ENCODE measurements at regions not wholly inside any gene's neighbourhood (a gene's known extent, or its start where the extent isn't known, plus 50 kb on each side); places are given as distances from the start of the nearest gene placed in this dataset.

DNA sequence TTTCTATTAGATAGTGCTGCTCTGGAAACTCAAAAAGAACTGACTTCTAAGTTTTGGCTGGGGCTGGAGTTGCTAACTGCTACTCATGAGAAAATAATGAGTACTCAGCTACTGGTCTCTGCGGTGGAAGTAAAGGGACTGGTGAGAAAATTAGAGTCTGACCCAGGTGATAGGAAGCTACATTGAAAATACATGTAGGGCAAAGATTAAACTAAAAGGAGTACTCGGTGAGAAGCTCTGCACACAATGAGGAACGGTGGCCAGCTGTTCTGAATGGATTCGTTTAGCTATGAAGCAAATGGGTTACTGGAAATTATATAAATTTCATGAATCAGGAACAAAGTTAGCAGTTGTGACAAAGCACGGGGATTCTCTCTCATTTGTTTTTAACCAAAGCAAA is 512.9 kb upstream of the SGO1 start:
- Histone ChIP-seq H3K9ac (no peak overlapping the region), H3K4me3 (no peak overlapping the region), H3K79me2 (ENCODE audit: low read depth) (no peaks in the 10 kb centered on the region), H3F3A (ENCODE audit: low read depth) (no peaks in the 10 kb centered on the region), H3K36me3 (no peaks in the 10 kb centered on the region), H3K4me2 (no peak overlapping the region), H2AFZ (replicated peaks) (no peak overlapping the region), H4K20me1 (ENCODE audit: low read depth) (no peaks in the 10 kb centered on the region), H3K4me1 (no peaks in the 10 kb centered on the region), H3K27ac (no peak overlapping the region), H3K27me3 (no peaks in the 10 kb centered on the region), H3K9me3 (ENCODE audit: low read depth) (no peaks in the 10 kb centered on the region)
- Mint-ChIP-seq H3K4me3 (no peak overlapping the region), H3K36me3 (no peaks in the 10 kb centered on the region), H3K27ac (no peak overlapping the region), H3K9me3 (no peaks in the 10 kb centered on the region), H3K27me3 (ENCODE audit: insufficient read depth, low read depth) (no peaks in the 10 kb centered on the region), H3K4me1 (no peaks in the 10 kb centered on the region)
- DNase-seq (ENCODE audit: low spot score), result no peak
- TF ChIP-seq EZH2 (IDR thresholded peaks at IDR 0.05), result no peak
- TF ChIP-seq, protein P1, sequence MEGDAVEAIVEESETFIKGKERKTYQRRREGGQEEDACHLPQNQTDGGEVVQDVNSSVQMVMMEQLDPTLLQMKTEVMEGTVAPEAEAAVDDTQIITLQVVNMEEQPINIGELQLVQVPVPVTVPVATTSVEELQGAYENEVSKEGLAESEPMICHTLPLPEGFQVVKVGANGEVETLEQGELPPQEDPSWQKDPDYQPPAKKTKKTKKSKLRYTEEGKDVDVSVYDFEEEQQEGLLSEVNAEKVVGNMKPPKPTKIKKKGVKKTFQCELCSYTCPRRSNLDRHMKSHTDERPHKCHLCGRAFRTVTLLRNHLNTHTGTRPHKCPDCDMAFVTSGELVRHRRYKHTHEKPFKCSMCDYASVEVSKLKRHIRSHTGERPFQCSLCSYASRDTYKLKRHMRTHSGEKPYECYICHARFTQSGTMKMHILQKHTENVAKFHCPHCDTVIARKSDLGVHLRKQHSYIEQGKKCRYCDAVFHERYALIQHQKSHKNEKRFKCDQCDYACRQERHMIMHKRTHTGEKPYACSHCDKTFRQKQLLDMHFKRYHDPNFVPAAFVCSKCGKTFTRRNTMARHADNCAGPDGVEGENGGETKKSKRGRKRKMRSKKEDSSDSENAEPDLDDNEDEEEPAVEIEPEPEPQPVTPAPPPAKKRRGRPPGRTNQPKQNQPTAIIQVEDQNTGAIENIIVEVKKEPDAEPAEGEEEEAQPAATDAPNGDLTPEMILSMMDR (IDR thresholded peaks at IDR 0.05), result no peak

DNA sequence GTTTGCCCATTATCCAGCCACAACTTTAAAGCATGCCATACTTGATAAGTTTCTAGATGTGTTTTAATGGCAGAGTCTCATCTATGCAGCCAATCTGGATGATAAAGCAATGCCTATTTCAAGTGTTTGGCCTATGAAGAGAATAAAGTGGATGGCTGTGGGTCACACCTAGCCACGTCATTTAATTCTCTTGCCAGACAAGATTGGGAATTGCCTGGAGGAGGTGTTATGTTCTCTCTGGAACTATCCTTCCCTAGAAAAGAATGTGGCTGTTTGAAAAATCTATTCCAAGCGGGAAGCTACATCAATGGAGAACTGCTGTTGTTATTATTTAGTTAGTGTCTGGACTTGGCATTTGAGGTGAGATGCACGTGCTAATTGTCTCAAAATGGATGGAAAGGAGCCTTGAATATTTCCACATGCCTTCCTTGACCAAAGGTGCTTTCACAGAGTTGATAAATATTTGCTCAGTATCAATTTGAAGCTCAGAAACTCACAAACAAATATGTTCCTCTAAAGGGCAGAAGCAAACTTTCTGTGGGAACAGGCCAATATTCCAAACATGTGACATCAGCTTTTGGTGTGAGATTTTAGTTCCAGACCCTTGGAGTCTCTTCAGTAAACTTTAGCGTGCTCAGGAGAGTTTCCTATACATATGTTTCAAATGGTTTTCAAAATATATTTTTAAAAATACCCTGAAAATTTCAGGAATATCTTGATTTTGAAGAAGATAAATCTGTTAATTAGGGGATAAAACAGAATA is 510.6 kb upstream of the SGO1 start:
- Histone ChIP-seq H2AFZ (replicated peaks) (no peak overlapping the region), H3K9ac (no peak overlapping the region), H3K4me2 (no peak overlapping the region), H3K36me3 (no peaks in the 10 kb centered on the region), H4K20me1 (ENCODE audit: low read depth) (no peaks in the 10 kb centered on the region), H3K79me2 (ENCODE audit: low read depth) (no peaks in the 10 kb centered on the region), H3K9me3 (ENCODE audit: low read depth) (no peaks in the 10 kb centered on the region), H3K27me3 (no peaks in the 10 kb centered on the region), H3K4me3 (no peak overlapping the region), H3K27ac (no peak overlapping the region), H3F3A (ENCODE audit: low read depth) (no peaks in the 10 kb centered on the region), H3K4me1 (no peaks in the 10 kb centered on the region)
- Mint-ChIP-seq H3K36me3 (no peaks in the 10 kb centered on the region), H3K4me3 (no peak overlapping the region), H3K27ac (no peak overlapping the region), H3K27me3 (ENCODE audit: insufficient read depth, low read depth) (no peaks in the 10 kb centered on the region), H3K9me3 (no peaks in the 10 kb centered on the region), H3K4me1 (no peaks in the 10 kb centered on the region)
- no peak for DNase-seq (ENCODE audit: low spot score)
- TF ChIP-seq EZH2 (IDR thresholded peaks at IDR 0.05) (no peak), EZH2phosphoT487 (IDR thresholded peaks at IDR 0.05) (no peak)
- TF ChIP-seq, protein P1 (IDR thresholded peaks at IDR 0.05), result no peak

DNA sequence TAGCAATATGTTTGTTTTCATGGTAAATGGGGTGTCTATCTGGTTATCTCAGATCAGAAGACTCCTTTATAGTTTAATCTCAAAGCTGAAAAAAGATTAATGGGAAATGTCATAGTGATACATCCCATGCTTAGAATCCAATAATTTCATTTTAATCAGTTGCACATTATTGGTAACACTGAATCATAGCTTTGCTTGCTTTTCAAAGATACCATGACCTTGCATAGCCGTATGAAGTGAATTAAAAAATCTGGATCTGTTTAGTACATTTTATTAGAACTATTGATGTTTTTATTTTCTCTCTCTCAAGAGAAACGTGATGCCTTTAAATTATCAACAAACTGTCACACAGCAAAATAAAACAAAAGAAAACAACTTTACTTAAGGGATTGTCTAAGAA is 506.7 kb upstream of the SGO1 start:
- H3K36me3 ChIP-seq, result no peaks in the 10 kb centered on the region
- H3K4me3 ChIP-seq, result no peak overlapping the region
- H3K27ac ChIP-seq, result no peak overlapping the region
- no peaks in the 10 kb centered on the region for H3F3A ChIP-seq (ENCODE audit: low read depth)
- H3K79me2 ChIP-seq (ENCODE audit: low read depth), result no peaks in the 10 kb centered on the region
- no peaks in the 10 kb centered on the region for H3K4me1 ChIP-seq
- H3K4me1 Mint-ChIP-seq, result no peaks in the 10 kb centered on the region
- no peaks in the 10 kb centered on the region for H3K9me3 ChIP-seq (ENCODE audit: low read depth)
- no peak overlapping the region for H3K27ac Mint-ChIP-seq
- no peaks in the 10 kb centered on the region for H3K27me3 ChIP-seq
- no peak overlapping the region for H2AFZ ChIP-seq (replicated peaks)
- peaks cover 2% of the 10 kb centered on the region for H3K36me3 Mint-ChIP-seq
- no peaks in the 10 kb centered on the region for H3K27me3 Mint-ChIP-seq (ENCODE audit: insufficient read depth, low read depth)
- H3K9ac ChIP-seq, result no peak overlapping the region
- H3K4me3 Mint-ChIP-seq, result no peak overlapping the region
- TF ChIP-seq EZH2 (IDR thresholded peaks at IDR 0.05) (no peak), EZH2phosphoT487 (IDR thresholded peaks at IDR 0.05) (no peak)
- TF ChIP-seq, protein P1 (IDR thresholded peaks at IDR 0.05), result no peak
- H3K9me3 Mint-ChIP-seq, result peaks cover 8% of the 10 kb centered on the region
- no peak for DNase-seq (ENCODE audit: low spot score)
- H3K4me2 ChIP-seq, result no peak overlapping the region
- H4K20me1 ChIP-seq (ENCODE audit: low read depth), result no peaks in the 10 kb centered on the region
